Vagina (tissue), 2 donors: ENCODE measurements at regions not wholly inside any gene's neighbourhood (a gene's known extent, or its start where the extent isn't known, plus 50 kb on each side); places are given as distances from the start of the nearest gene placed in this dataset.

Experiments used
- DNase-seq, 2 donors: peaks; one replicate each; pipeline ENCODE4 v3.0.0-alpha.2; 2017; ENCODE audit errors: extremely low spot score in 2 of 2
- H3K27ac ChIP-seq: fragments of 200-600 bp; sonication (generic); one replicate; pipeline ENCODE4 v1.5.1; 2019
- H3K27me3 ChIP-seq: fragments of 200-600 bp; sonication (generic); one replicate; pipeline ENCODE4 v1.5.1; 2019
- H3K36me3 ChIP-seq, 2 donors: fragments of 200-600 bp; sonication (generic); one replicate each; pipeline ENCODE4 v1.5.1; 2017 to 2019
- H3K4me1 ChIP-seq: fragments of 200-600 bp; sonication (generic); one replicate; pipeline ENCODE4 v1.5.1; 2019
- H3K4me3 ChIP-seq, 2 donors: fragments of 200-600 bp; sonication (generic); 1 replicate in 1 of 2; 2 replicates in 1 of 2; pipeline ENCODE4 v1.5.1; 2016 to 2019
- H3K9me3 ChIP-seq: fragments of 200-600 bp; sonication (generic); one replicate; pipeline ENCODE4 v1.5.1; 2019
- POLR2A ChIP-seq, 2 donors: fragments of 450-650 bp; IDR thresholded peaks; one replicate each; pipeline ENCODE4 v1.6.1; 2017; ENCODE audit warnings: antibody characterized with exemption in 2 of 2, mild to moderate bottlenecking in 2 of 2, moderate library complexity in 2 of 2
- POLR2AphosphoS5 ChIP-seq, 2 donors: sonication (generic); formaldehyde crosslinking; IDR thresholded peaks; one replicate each; pipeline ENCODE4 v1.9.0; 2017; ENCODE audit warnings: antibody characterized with exemption in 2 of 2, mild to moderate bottlenecking in 2 of 2, low read depth in 1 of 2; ENCODE audit not compliant: insufficient read depth in 1 of 2
- intact Hi-C: fragments of 100-400 bp; cut with DNase I; formaldehyde crosslinking; loops from one replicate; pipeline ENCODE4 v1.15.1; 2023
- TF ChIP-seq, protein P1 (sequence below), 3 experiments: fragments of 450-650 bp in 2 of 3; fragments of 200-600 bp in 1 of 3; sonication (generic) in 1 of 3; IDR thresholded peaks; one replicate each; pipeline ENCODE4 v1.5.1; 2017 to 2019; ENCODE audit warnings: antibody characterized with exemption in 3 of 3, mild to moderate bottlenecking in 2 of 3, moderate library complexity in 2 of 3

DNA sequence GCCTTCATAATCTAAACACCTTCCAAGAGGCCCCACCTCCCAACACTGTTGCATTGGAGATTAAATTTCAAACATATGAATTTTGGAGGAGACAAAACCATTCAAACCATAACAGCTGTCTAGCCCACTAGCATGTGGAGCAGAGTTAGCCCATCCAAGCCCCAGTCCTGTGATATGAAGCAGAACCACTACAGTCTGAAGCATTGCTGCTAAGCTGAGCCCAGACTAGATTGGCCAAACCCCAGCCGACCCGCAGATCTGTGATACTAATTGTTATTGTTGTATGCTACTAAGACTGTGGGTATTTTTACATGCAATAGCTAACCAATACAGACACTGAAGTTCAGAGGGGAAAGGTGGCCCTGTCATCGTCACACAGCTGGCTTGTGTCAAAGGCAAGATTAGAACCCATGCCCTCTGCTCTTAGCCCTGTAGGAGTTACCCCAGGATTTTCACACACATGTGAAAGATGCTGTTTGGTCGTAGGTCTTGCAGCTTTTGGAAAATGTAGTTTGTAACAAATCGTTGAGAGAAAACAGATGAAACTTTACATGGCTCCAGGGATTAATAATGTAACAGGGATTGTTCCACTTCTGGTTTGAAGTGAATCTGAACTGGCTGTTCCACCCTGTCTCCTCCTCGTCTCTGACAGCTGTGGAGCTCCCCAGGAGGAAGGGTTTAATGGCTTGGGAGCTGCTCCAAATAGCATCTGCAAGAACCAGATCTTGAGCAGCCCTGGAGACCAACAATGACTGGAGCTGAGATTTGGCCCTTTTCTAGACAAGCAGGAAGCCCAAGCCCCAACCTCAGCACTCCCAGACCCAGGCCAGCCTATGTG lies 517.5 kb downstream of the MID1IP1 start:
- no peaks in the 10 kb centered on the region for H3K36me3 ChIP-seq
- no peak overlapping the region for H3K4me3 ChIP-seq
- DNase-seq: no peak
- H3K4me1 ChIP-seq: no peaks in the 10 kb centered on the region
- H3K27me3 ChIP-seq: no peaks in the 10 kb centered on the region
- TF ChIP-seq, protein P1, sequence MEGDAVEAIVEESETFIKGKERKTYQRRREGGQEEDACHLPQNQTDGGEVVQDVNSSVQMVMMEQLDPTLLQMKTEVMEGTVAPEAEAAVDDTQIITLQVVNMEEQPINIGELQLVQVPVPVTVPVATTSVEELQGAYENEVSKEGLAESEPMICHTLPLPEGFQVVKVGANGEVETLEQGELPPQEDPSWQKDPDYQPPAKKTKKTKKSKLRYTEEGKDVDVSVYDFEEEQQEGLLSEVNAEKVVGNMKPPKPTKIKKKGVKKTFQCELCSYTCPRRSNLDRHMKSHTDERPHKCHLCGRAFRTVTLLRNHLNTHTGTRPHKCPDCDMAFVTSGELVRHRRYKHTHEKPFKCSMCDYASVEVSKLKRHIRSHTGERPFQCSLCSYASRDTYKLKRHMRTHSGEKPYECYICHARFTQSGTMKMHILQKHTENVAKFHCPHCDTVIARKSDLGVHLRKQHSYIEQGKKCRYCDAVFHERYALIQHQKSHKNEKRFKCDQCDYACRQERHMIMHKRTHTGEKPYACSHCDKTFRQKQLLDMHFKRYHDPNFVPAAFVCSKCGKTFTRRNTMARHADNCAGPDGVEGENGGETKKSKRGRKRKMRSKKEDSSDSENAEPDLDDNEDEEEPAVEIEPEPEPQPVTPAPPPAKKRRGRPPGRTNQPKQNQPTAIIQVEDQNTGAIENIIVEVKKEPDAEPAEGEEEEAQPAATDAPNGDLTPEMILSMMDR (IDR thresholded peaks at IDR 0.05): no peak
- no peak for TF ChIP-seq POLR2A (IDR thresholded peaks at IDR 0.05)
- no peak for TF ChIP-seq POLR2AphosphoS5 (IDR thresholded peaks at IDR 0.05; ENCODE audit: insufficient read depth in 1 of 2, low read depth in 1 of 2)
- no peak overlapping the region for H3K27ac ChIP-seq
- no peaks in the 10 kb centered on the region for H3K9me3 ChIP-seq
- intact Hi-C loops: no loop called here

DNA sequence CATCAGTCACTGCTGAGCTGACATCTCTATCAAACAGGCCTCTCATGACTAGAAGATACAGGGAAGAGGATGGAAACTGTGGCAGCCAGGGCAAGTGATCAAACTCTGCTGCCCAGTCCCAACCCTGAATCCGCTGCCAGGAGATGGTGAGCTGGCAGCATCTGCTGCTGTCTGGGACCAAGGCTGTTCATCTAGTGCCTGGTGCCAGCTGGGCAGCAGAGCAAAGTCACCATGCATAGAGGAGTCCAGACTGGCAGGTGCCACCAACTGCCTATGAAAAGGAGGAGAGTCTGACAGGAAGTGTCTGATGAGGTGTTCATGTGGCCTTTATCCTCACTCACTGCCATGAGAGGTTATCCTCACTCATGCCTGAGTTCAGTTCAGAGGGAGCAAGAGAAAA lies 518.9 kb downstream of the MID1IP1 start:
- no peaks in the 10 kb centered on the region for H3K27me3 ChIP-seq
- intact Hi-C loops: no loop called here
- no peak overlapping the region for H3K27ac ChIP-seq
- H3K9me3 ChIP-seq: no peaks in the 10 kb centered on the region
- TF ChIP-seq POLR2AphosphoS5 (IDR thresholded peaks at IDR 0.05; ENCODE audit: insufficient read depth in 1 of 2, low read depth in 1 of 2) (no peak), POLR2A (IDR thresholded peaks at IDR 0.05) (no peak)
- TF ChIP-seq, protein P1 (IDR thresholded peaks at IDR 0.05): no peak
- H3K36me3 ChIP-seq: no peaks in the 10 kb centered on the region
- no peak overlapping the region for H3K4me3 ChIP-seq
- H3K4me1 ChIP-seq: no peaks in the 10 kb centered on the region
- DNase-seq: no peak

DNA sequence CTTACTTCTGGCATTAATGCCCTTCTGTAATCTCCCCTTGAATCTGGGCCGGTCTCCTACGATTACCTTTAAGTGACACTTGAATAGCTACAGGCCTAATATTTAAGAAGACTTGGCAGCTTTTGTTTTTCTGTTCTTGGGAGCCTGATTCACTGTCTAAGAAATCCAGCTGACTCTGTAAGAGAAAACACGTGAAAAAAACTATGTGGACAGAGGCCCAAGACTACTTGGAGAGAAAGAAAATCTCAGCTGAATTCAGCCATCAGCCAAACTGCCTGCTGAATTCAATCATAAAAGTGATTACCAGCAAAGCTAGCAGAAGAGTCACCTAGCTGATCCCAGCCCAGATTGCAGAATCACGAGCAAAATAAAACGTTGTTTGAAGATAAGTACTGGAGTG lies 521.2 kb downstream of the MID1IP1 start:
- intact Hi-C loops: no loop called here
- Histone ChIP-seq H3K27me3 (no peaks in the 10 kb centered on the region), H3K4me3 (no peak overlapping the region), H3K9me3 (no peaks in the 10 kb centered on the region), H3K4me1 (no peaks in the 10 kb centered on the region), H3K36me3 (no peaks in the 10 kb centered on the region), H3K27ac (no peak overlapping the region)
- no peak for TF ChIP-seq POLR2A (IDR thresholded peaks at IDR 0.05)
- DNase-seq: no peak

DNA sequence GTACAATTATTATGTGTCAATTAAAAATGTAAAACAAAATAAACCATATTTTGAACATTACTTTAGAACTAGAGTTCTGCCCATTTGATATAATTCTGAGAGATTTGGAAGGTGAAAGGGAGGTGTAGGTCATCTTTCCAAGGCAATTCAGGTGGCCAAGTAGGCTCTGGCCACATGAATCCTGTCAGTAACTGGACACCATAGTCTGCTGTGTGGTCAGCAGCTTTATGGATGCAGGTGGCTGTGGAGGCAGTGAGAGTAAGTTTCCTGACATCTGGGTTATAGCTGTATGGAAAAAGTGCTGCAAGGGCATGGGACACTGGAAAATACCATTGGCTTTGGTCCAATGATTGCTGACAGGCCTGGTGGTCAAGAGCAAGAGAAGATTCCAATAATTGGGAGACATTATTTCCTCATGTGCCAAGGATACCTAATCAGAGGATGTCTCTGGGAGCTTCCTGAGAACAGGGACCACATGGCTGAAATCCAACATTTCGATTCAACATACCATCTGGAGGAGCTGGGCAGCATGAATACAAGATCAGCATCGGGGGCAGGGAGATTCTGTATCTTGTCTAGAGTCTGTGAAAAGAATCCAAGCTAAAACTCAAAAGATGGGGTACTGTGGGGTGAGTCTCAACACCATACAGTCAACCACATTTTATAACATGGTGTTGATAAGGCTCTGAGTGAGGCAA lies 523.1 kb downstream of the MID1IP1 start:
- no peak overlapping the region for H3K4me3 ChIP-seq
- H3K27ac ChIP-seq: no peak overlapping the region
- no peaks in the 10 kb centered on the region for H3K36me3 ChIP-seq
- DNase-seq: no peak
- intact Hi-C loops: no loop called here
- no peaks in the 10 kb centered on the region for H3K27me3 ChIP-seq
- TF ChIP-seq POLR2A (IDR thresholded peaks at IDR 0.05) (no peak), POLR2AphosphoS5 (IDR thresholded peaks at IDR 0.05; ENCODE audit: insufficient read depth in 1 of 2, low read depth in 1 of 2) (no peak)
- TF ChIP-seq, protein P1 (IDR thresholded peaks at IDR 0.05): no peak
- no peaks in the 10 kb centered on the region for H3K4me1 ChIP-seq
- no peaks in the 10 kb centered on the region for H3K9me3 ChIP-seq

DNA sequence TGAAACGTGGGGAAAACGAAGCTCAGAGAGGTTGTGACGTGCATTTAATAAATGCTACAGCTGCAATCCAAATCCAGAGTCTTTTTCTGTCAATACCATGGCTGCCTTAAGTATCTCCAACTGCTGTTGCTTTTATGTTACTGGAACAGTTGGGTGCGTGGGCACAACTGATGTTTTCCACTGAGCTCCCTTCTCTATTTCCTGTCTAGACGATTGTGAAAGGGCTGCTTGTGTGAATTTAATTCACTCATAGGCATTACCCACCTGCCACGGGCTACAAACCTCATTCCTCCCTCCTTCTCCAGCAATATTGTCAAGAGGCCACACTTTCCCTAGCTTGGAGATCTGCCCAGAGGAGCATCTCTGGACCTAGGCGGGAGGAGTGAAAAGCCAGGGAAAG lies 526.0 kb downstream of the MID1IP1 start:
- Histone ChIP-seq H3K4me3 (no peak overlapping the region), H3K36me3 (no peaks in the 10 kb centered on the region), H3K27me3 (no peaks in the 10 kb centered on the region), H3K9me3 (no peaks in the 10 kb centered on the region), H3K27ac (no peak overlapping the region), H3K4me1 (no peaks in the 10 kb centered on the region)
- intact Hi-C loops: no loop called here
- TF ChIP-seq, protein P1 (IDR thresholded peaks at IDR 0.05): no peak
- no peak for TF ChIP-seq POLR2A (IDR thresholded peaks at IDR 0.05)
- TF ChIP-seq POLR2AphosphoS5 (IDR thresholded peaks at IDR 0.05; ENCODE audit: insufficient read depth in 1 of 2, low read depth in 1 of 2): no peak
- no peak for DNase-seq
